A673 (cell line): ENCODE measurements at regions not wholly inside any gene's neighbourhood (a gene's known extent, or its start where the extent isn't known, plus 50 kb on each side); places are given as distances from the start of the nearest gene placed in this dataset.

Experiments
- BruUV-seq: library from RNA; stranded (reverse); fragments of 400-500 nt; replicated peaks from 2 replicates; lab custom pipeline; 2021; lab: Mats Ljungman, UMichigan
- CTCF ChIA-PET: fragments of 300-600 bp; sonication (Branson Sonifier 250); formaldehyde crosslinking; loops from one replicate; lab custom pipeline; 2022; ENCODE audit warnings: antibody characterized with exemption; lab: Charles Lee
- POLR2A ChIA-PET: fragments of 300-600 bp; sonication (Branson Sonifier 250); formaldehyde crosslinking; loops from one replicate; lab custom pipeline; 2022; ENCODE audit warnings: antibody characterized with exemption; ENCODE audit not compliant: low non-redundant PET; lab: Charles Lee
- DNase-seq: peaks from one replicate; pipeline ENCODE4 v3.0.0-alpha.2; 2015; ENCODE audit warnings: low spot score
- H3K27ac ChIP-seq: fragments of 200-600 bp; sonication (generic); 2 replicates; pipeline ENCODE4 v1.5.1; 2016; ENCODE audit warnings: mixed run types, low read depth, mild to moderate bottlenecking, mixed read lengths, antibody characterized with exemption, low read length; ENCODE audit not compliant: poor library complexity, severe bottlenecking
- H3K27me3 ChIP-seq: fragments of 200-600 bp; sonication (generic); replicated peaks from 2 replicates; pipeline ENCODE4 v1.6.1; 2017; ENCODE audit warnings: mixed run types, low read depth, mild to moderate bottlenecking, mixed read lengths, antibody characterized with exemption, low read length; ENCODE audit not compliant: insufficient read depth, poor library complexity
- H3K36me3 ChIP-seq: fragments of 200-600 bp; sonication (generic); 2 replicates; pipeline ENCODE4 v1.6.1; 2016; ENCODE audit warnings: mixed run types, mild to moderate bottlenecking, mixed read lengths, antibody characterized with exemption, low read length; ENCODE audit not compliant: insufficient read depth, poor library complexity, severe bottlenecking
- H3K4me1 ChIP-seq: fragments of 200-600 bp; sonication (generic); 2 replicates; pipeline ENCODE4 v1.6.1; 2017; ENCODE audit warnings: mixed run types, mild to moderate bottlenecking, mixed read lengths, antibody characterized with exemption, low read length; ENCODE audit not compliant: insufficient read depth, poor library complexity, severe bottlenecking
- H3K4me3 ChIP-seq: fragments of 200-600 bp; sonication (generic); 2 replicates; pipeline ENCODE4 v1.5.1; 2016; ENCODE audit warnings: low read depth, mixed run types, mild to moderate bottlenecking, mixed read lengths, low read length; ENCODE audit not compliant: poor library complexity, severe bottlenecking
- H3K9me3 ChIP-seq: fragments of 200-600 bp; sonication (generic); 2 replicates; pipeline ENCODE4 v1.6.1; 2016; ENCODE audit warnings: mixed run types, low read depth, mild to moderate bottlenecking, mixed read lengths, antibody characterized with exemption, low read length; ENCODE audit not compliant: poor library complexity, severe bottlenecking
- CTCF ChIP-seq: fragments of 300-800, 200-600 bp; sonication (generic); conservative IDR thresholded peaks from 2 replicates; pipeline ENCODE4 v1.5.1; 2017; ENCODE audit warnings: low read depth, mild to moderate bottlenecking, antibody characterized with exemption, low read length, moderate library complexity, mixed read lengths
- EZH2 ChIP-seq: fragments of 200-600 bp; sonication (generic); IDR thresholded peaks from 2 replicates; pipeline ENCODE4 v1.6.1; 2017; ENCODE audit warnings: borderline replicate concordance, low read depth, mild to moderate bottlenecking, mixed read lengths, antibody characterized with exemption, low read length; ENCODE audit not compliant: poor library complexity, severe bottlenecking
- intact Hi-C: fragments of 100-400 bp; cut with micrococcal nuclease; formaldehyde crosslinking; loops from one replicate; pipeline ENCODE4 v1.10.0; 2022; ENCODE audit not compliant: unreplicated experiment

GRCh38 chr9:103757062-103757461 is 337.0 kb upstream of the SMC2 start:
- no TSS peak for BruUV-seq
- peaks cover 15% of the 10 kb centered on the region for H3K9me3 ChIP-seq
- H3K36me3 ChIP-seq = no peaks in the 10 kb centered on the region
- no peaks in the 10 kb centered on the region for H3K27me3 ChIP-seq
- POLR2A ChIA-PET = no interaction called here
- TF ChIP-seq EZH2 (no peak), CTCF (no peak)
- no peak overlapping the region for H3K27ac ChIP-seq
- no peak for DNase-seq
- CTCF ChIA-PET = no interaction called here
- intact Hi-C loops = no loop called here
- H3K4me3 ChIP-seq = no peak overlapping the region
- H3K4me1 ChIP-seq = no peaks in the 10 kb centered on the region

GRCh38 chr9:103761466-103761865 is 332.6 kb upstream of the SMC2 start:
- intact Hi-C loops = no loop called here
- CTCF ChIA-PET = no interaction called here
- POLR2A ChIA-PET = no interaction called here
- no peak overlapping the region for H3K4me3 ChIP-seq
- no peaks in the 10 kb centered on the region for H3K27me3 ChIP-seq
- DNase-seq = no peak
- H3K4me1 ChIP-seq = no peaks in the 10 kb centered on the region
- H3K27ac ChIP-seq = no peak overlapping the region
- H3K36me3 ChIP-seq = no peaks in the 10 kb centered on the region
- BruUV-seq = no TSS peak
- TF ChIP-seq CTCF (no peak), EZH2 (no peak)
- H3K9me3 ChIP-seq = peaks cover 13% of the 10 kb centered on the region

- H3K27me3 ChIP-seq = no peaks in the 10 kb centered on the region
- no peaks in the 10 kb centered on the region for H3K9me3 ChIP-seq
- intact Hi-C loops = no loop called here
- POLR2A ChIA-PET = no interaction called here
- no peaks in the 10 kb centered on the region for H3K4me1 ChIP-seq
- H3K27ac ChIP-seq = no peak overlapping the region
- DNase-seq = peak; percentile 3
- no peak overlapping the region for H3K4me3 ChIP-seq
- TF ChIP-seq EZH2 = no peak
- TF ChIP-seq CTCF = 0 out of 2 replicates have a peak, but pooled peaks have one; percentile 17
- no TSS peak for BruUV-seq
- CTCF ChIA-PET = no interaction called here
- H3K36me3 ChIP-seq = no peaks in the 10 kb centered on the region
These were observed 304.4 kb upstream of the SMC2 start for GRCh38 chr9:103789686-103790085.
